Pons (tissue), 1 donor: ENCODE measurements at regions not wholly inside any gene's neighbourhood (a gene's known extent, or its start where the extent isn't known, plus 50 kb on each side); places are given as distances from the start of the nearest gene placed in this dataset.
"Not testable (repeated sequence)": the region's sequence is repeated elsewhere in the genome, so short reads cannot be mapped to it uniquely, and the experiment has no call there.

Experiments used
- DNase-seq: peaks from one replicate; pipeline ENCODE4 v3.0.0-alpha.2; 2016; ENCODE audit warnings: low spot score

GRCh38 chrX:121433289-121433688, 385.9 kb downstream of the GLUD2 start:
- no peak for DNase-seq

- not testable (repeated sequence) for DNase-seq
Measured at GRCh38 chrX:121437666-121438065, 390.3 kb downstream of the GLUD2 start.

DNA sequence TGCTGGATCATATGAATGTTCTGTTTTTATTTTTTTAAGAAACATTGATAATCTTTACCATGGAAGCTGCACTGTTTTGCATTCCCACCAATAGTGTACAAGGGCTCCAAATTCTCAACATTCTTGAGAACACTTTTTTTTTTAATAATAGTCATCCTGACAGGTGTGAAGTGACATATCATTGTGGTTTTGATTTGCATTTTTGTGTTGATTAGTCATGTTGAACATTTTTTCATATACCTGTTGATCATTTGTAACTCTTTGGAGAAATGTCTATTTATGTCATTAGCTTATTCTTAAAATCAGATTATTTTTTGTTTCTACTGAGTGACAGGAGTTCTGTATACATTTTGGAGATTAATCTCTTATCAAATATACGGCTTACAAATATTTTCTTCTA, 408.5 kb downstream of the GLUD2 start:
- DNase-seq, result no peak

DNA sequence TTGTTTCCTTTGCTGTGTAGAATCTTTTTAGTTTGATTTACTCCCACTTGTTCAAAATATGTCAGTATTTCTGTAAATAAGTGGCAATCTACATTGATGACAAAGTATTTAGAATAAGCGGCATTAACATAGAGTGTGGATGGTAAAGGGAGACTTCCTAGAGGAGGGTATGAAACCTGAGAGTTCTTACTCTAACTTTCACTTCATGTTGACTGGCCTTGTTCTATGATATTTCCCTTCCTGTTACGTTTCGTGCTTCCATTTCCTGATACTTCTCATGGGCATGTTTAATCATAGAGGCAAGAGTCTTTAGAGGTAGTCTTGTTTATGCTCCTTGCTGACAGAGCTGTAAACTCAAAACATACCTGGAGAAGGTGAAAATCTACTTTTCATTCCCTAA, 408.9 kb downstream of the GLUD2 start:
- no peak for DNase-seq

- no peak for DNase-seq
Measured at GRCh38 chrX:121457096-121457495, 409.7 kb downstream of the GLUD2 start.

GRCh38 chrX:121479406-121479805, 432.0 kb downstream of the GLUD2 start:
- DNase-seq, result no peak

- DNase-seq, result no peak
Measured at GRCh38 chrX:121496966-121497365, 449.6 kb downstream of the GLUD2 start.

DNA sequence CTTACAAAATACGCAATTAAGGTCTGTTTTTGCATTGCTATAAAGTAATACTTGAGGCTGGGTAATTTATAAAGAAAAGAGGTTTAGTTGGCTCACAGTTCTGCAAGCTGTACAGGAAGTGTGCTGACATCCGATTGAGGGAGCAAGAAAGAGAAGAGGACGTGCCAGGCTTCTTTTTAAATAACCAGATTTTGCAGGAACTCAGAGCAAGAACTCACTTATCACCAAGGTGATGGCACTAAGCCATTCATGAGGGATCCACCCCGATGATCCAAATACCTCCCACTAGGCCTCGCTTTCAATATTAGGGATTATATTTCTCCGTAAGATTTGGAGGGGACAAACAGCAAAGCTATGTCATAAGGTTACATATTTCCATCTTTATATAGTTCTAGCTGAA, 456.7 kb downstream of the GLUD2 start:
- no peak for DNase-seq

GRCh38 chrX:121546317-121546716, 498.9 kb downstream of the GLUD2 start:
- no peak for DNase-seq

DNA sequence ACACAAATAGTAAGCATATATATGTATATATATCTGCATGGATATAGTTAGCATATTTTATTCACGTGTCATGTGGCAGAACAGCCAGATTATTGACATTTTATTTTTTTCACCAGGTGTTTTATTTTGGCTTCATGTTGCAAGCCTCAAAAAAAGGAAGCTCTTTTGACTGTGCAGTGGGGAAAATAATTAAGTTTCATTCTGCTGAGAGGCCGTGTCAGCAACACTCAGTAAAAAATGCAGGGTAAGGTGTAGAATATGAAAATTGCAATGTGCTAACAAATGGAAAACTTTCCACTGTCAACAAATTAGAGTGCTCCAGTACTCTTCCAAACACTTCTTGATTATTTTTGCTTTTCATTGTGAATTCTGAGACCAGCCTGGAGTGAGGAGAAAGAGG, 511.5 kb downstream of the GLUD2 start:
- DNase-seq, result peak; percentile 2

GRCh38 chrX:121562616-121563015, 515.2 kb downstream of the GLUD2 start:
- DNase-seq, result no peak

GRCh38 chrX:121569609-121570008, 522.2 kb downstream of the GLUD2 start:
- no peak for DNase-seq

GRCh38 chrX:121570072-121570841, 522.8 kb downstream of the GLUD2 start:
- DNase-seq, result no peak

GRCh38 chrX:121571333-121571732, 523.9 kb downstream of the GLUD2 start:
- DNase-seq, result no peak

DNA sequence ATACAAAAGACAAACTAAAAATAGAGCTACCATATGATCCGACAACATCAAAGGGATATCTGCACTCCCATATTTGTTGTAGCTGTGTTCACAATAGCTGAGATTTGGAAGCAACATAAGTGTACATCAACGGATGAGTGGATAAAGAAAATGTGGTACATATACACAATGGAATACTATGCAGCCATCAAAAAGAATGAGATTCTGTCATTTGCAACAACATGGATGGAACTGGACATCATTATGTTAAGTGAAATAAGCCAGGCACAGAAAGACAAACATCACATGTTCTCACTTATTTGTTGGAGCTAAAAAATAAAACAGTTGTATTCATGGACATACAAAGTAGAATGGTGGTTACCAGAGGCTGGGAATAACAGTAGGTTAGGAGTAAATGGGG, 527.0 kb downstream of the GLUD2 start:
- DNase-seq, result not testable (repeated sequence)

DNA sequence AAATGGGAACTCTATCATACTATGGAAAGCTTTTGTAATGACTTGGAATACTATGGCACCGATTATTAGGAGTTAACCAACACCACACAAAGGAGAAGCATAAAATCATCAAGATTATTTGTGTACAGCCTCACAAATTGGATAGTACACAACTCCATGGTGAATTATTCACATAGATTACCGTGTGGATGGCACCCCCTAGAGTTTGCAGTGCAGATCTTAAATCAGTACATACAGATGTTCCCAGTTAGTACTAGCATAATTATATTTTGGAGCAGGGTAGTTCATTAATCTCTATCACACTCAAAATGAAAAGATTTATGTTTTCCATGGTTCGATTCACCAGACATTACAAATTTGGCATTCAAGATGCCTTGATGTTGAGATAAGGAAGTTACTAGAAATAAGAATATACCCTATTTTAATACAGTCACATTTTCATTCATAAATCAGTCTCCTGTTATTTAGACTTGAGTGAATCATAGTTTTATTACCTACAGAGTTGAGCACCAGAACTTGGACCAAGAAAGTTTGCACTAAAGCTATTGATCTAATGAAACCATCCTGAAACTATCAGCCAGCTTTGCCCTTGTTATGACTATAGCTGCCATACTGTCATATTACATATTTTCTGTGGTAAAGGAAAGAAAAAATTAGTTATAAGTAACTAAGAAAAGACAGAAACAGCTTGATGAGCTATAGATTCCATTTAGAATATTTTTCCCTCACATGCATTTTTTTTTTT, 531.8 kb downstream of the GLUD2 start:
- DNase-seq, result peak; percentile 21

- no peak for DNase-seq
Measured at GRCh38 chrX:121581885-121582284, 534.5 kb downstream of the GLUD2 start.

GRCh38 chrX:121585626-121586025, 538.2 kb downstream of the GLUD2 start:
- no peak for DNase-seq

DNA sequence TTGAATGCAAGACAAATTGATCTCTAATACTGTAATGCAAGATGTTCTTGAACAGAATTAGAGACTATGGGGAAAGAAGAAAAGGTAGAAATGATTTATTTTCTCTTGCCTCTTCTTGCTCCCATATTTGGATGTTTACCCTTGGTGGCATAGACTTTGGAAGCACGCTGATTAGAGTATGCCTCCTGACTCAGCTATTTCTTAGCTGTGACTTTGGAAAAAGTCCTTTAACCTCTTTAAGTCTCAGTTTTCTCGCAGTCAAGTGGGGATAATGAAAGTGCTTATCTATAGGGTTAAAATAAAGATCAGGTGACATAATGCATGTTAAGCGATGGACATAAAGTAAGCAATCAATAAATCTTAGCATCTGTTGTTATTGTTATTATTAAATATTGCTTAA, 545.5 kb downstream of the GLUD2 start:
- DNase-seq, result no peak

DNA sequence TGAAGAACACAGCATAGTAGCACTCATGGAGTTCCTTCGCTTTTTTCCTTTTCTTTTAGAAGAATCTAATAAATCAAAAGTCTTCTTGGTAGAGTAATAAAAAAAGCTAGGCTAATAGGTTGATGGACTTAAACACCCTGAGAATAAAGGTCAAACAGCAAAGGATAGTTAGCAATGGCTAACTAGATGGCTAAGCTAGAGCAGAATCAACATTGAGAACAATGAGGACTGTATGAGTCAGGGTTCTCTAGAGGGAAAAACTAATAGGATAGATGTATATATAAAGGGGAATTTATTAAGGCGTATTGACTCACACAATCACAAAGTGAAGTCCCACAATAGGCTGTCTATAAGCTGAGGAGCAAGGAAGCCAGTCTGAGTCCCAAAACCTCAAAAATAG, 550.9 kb downstream of the GLUD2 start:
- DNase-seq, result no peak

GRCh38 chrX:121635141-121635540, 587.7 kb downstream of the GLUD2 start:
- DNase-seq, result no peak

- no peak for DNase-seq
Measured at GRCh38 chrX:121639781-121640180, 592.4 kb downstream of the GLUD2 start.

GRCh38 chrX:121641560-121641959, 594.1 kb downstream of the GLUD2 start:
- no peak for DNase-seq

GRCh38 chrX:121642415-121642814, 595.0 kb downstream of the GLUD2 start:
- DNase-seq, result no peak
